Coronary artery (tissue), 2 donors: ENCODE measurements at regions not wholly inside any gene's neighbourhood (a gene's known extent, or its start where the extent isn't known, plus 50 kb on each side); places are given as distances from the start of the nearest gene placed in this dataset.

ENCODE experiments used
- DNase-seq: peaks from one replicate; pipeline ENCODE4 v3.0.0-alpha.2; 2017; ENCODE audit warnings: low spot score
- H3K27ac ChIP-seq, 2 donors: fragments of 200-600 bp; sonication (generic); one replicate each; pipeline ENCODE4 v1.5.1; 2016 to 2019
- H3K4me3 ChIP-seq: fragments of 200-600 bp; sonication (generic); 2 replicates; pipeline ENCODE4 v1.5.1; 2016; ENCODE audit warnings: mild to moderate bottlenecking, moderate library complexity
- TF ChIP-seq, protein P1 (sequence below): fragments of 200-600 bp; sonication (generic); IDR thresholded peaks from one replicate; pipeline ENCODE4 v1.5.1; 2019; ENCODE audit warnings: antibody characterized with exemption

DNA sequence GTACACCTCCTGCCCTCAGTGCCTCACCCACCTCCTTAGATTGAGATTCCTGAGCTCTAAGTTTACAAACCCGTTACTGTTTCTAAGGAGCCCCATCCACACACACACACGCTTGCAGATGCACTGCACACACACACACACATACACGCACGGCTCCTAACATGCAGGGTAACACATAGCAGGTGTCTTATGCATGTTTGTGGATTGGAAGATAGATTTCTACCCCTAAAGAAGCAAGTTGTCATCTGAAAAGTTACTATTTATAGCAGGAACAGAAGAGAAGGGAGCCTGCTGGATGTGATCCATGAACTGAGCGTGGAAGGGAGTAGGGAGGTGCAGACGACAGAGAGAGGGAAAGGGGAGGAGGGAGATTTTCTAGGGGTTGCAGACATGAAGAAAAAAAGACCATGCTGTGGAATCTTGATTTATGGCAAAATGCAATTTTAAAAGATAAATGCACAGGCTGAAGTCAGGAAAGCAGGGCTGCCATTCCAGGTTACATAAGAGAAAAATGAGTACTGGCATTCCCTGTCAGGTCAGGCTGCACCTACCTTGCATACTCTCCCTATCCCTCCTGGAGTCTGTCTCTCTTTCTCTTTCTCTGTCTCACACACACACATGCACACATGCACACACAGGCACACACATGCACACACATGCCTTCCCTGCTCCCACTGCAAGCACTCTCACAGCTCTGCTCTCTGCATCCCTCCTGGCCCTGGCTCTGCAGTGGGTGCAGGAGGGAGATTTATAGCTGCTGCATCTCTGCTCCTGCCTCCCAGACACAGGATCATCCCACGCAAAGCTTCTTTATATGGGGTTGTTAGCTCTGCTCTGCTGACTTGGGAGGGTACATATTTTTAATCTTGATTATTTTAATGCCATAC lies 192.6 kb upstream of the MYT1L start:
- Histone ChIP-seq H3K27ac (no peak overlapping the region), H3K4me3 (no peak overlapping the region)
- TF ChIP-seq, protein P1, sequence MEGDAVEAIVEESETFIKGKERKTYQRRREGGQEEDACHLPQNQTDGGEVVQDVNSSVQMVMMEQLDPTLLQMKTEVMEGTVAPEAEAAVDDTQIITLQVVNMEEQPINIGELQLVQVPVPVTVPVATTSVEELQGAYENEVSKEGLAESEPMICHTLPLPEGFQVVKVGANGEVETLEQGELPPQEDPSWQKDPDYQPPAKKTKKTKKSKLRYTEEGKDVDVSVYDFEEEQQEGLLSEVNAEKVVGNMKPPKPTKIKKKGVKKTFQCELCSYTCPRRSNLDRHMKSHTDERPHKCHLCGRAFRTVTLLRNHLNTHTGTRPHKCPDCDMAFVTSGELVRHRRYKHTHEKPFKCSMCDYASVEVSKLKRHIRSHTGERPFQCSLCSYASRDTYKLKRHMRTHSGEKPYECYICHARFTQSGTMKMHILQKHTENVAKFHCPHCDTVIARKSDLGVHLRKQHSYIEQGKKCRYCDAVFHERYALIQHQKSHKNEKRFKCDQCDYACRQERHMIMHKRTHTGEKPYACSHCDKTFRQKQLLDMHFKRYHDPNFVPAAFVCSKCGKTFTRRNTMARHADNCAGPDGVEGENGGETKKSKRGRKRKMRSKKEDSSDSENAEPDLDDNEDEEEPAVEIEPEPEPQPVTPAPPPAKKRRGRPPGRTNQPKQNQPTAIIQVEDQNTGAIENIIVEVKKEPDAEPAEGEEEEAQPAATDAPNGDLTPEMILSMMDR: no peak
- DNase-seq: no peak

DNA sequence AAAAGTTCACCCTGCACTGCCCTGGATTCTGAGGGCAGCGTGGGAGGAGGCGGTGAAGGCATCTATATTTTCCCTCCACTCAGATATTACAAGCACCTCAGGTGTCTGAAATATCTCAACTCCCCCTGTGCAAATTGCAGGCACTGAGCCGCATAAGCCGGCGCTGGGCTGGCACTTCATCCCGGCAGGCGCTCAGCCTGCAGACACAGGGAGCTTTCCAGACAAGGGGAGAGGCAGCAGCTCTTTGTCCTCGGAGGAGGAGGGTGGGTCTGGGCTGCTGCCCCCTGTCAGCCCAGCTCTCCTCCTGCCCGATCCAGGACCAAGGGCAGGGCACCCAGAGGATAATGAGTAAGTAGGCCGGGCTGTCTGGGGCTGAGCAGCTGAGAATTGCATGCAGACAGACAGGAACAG lies 189.3 kb upstream of the MYT1L start:
- Histone ChIP-seq H3K27ac (no peak overlapping the region), H3K4me3 (no peak overlapping the region)
- TF ChIP-seq, protein P1: no peak
- no peak for DNase-seq

DNA sequence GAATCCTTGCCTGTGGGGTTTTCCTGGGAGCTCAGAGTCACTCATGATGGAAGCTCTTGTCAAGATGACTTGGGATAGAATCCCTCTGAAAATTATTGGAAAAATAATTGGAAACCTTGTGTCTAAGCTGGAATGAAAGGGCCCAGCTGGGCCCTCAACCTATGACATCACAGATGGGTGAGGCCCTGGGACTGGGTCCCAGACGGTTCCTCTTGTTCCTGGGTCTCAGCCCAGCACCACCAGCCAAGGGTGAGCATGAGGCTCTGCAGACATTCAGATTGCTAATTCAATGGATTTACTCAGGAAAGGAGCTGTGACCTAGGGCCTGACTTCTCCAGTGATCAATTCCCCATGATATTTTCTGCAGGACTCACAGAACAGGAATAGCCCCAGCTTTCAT lies 188.3 kb upstream of the MYT1L start:
- no peak for DNase-seq
- H3K27ac ChIP-seq: no peak overlapping the region
- H3K4me3 ChIP-seq: no peak overlapping the region
- TF ChIP-seq, protein P1: no peak

DNA sequence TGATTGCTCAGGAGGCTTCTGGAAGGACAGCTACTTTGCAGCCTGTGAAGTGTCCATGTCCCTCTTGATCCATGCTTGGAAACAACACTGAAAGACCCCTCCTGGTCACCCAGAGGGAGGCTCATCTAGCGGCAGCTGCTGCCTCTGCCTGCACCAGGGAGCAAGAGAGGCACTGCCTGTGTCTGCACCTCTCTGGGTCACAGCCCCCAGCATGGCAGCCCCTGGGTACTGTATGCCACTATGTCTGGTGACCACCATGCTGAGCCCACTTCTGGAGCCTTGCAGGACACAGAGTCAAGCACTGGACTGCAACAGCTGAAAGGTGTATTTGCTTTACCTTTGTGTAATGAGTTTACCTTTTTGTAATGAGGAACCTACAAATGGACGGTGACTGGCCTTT lies 186.3 kb upstream of the MYT1L start:
- no peak overlapping the region for H3K27ac ChIP-seq
- DNase-seq: no peak
- no peak overlapping the region for H3K4me3 ChIP-seq
- TF ChIP-seq, protein P1: no peak

GRCh38 chr2:2516386-2516785 lies 185.3 kb upstream of the MYT1L start:
- TF ChIP-seq, protein P1: no peak
- no peak for DNase-seq
- Histone ChIP-seq H3K27ac (no peak overlapping the region), H3K4me3 (no peak overlapping the region)

GRCh38 chr2:2512931-2513330 lies 181.9 kb upstream of the MYT1L start:
- TF ChIP-seq, protein P1: no peak
- Histone ChIP-seq H3K4me3 (no peak overlapping the region), H3K27ac (no peak overlapping the region)
- DNase-seq: no peak

DNA sequence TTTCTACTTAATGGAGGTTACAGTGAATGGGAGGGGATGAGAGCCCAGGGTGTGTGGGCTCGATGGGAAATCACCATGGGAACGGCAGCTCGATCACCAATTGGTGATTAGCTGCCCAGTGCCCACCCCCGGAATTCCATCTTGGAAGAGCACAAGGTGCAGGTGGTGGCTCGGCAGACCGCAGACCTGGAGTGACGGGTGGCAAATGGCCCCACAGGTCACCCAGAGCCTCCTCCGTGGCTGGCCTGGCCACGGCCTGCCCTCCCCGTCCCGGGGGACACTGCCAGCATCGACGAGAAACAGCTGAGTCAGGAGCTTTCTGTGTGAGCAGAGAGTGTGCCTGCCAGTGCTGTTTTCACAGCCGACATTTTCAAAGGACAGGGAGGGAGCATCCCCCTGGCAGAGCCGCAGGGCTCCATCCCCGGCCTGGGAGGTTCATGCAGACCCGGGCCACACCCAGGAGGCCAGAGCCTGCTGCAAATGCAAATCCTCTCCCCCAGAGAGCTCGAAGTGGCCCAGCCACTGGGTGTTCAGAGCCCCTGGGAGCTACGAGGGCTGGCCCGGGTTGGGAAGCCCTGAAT lies 176.4 kb upstream of the MYT1L start:
- Histone ChIP-seq H3K4me3 (no peak overlapping the region), H3K27ac (no peak overlapping the region)
- TF ChIP-seq, protein P1: no peak
- no peak for DNase-seq
